ENCODE measurements at regions not wholly inside any gene's neighbourhood (a gene's known extent, or its start where the extent isn't known, plus 50 kb on each side); places are given as distances from the start of the nearest gene placed in this dataset.

- TF ChIP-seq, protein P1, sequence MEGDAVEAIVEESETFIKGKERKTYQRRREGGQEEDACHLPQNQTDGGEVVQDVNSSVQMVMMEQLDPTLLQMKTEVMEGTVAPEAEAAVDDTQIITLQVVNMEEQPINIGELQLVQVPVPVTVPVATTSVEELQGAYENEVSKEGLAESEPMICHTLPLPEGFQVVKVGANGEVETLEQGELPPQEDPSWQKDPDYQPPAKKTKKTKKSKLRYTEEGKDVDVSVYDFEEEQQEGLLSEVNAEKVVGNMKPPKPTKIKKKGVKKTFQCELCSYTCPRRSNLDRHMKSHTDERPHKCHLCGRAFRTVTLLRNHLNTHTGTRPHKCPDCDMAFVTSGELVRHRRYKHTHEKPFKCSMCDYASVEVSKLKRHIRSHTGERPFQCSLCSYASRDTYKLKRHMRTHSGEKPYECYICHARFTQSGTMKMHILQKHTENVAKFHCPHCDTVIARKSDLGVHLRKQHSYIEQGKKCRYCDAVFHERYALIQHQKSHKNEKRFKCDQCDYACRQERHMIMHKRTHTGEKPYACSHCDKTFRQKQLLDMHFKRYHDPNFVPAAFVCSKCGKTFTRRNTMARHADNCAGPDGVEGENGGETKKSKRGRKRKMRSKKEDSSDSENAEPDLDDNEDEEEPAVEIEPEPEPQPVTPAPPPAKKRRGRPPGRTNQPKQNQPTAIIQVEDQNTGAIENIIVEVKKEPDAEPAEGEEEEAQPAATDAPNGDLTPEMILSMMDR (IDR thresholded peaks at IDR 0.05), result no peak
- TF ChIP-seq POLR2A (IDR thresholded peaks at IDR 0.05), result no peak
These were observed 580.1 kb upstream of the CITED2 start for GRCh38 chr6:139954463-139955071.

Data from heart left ventricle (tissue), 13 donors.